Chondrocyte (in vitro differentiated cells): ENCODE measurements at regions not wholly inside any gene's neighbourhood (a gene's known extent, or its start where the extent isn't known, plus 50 kb on each side); places are given as distances from the start of the nearest gene placed in this dataset.

Experiments used
- DNase-seq: peaks from one replicate; pipeline ENCODE4 v3.0.0; 2021; ENCODE audit warnings: mixed read lengths, low spot score
- H3K27ac Mint-ChIP-seq: one replicate; pipeline ENCODE4 v1.8.0; 2021; ENCODE audit warnings: mild to moderate bottlenecking, moderate library complexity, mixed read lengths; ENCODE audit not compliant: unreplicated experiment
- H3K27me3 Mint-ChIP-seq: 2 replicates; pipeline ENCODE4 v1.8.0; 2021; ENCODE audit warnings: low read depth, mixed read lengths
- H3K36me3 Mint-ChIP-seq: 2 replicates; pipeline ENCODE4 v1.8.0; 2021; ENCODE audit warnings: low read depth, mixed read lengths
- H3K4me1 Mint-ChIP-seq: 2 replicates; pipeline ENCODE4 v1.8.0; 2021; ENCODE audit warnings: low read depth, mild to moderate bottlenecking, mixed read lengths
- H3K4me3 Mint-ChIP-seq: one replicate; pipeline ENCODE4 v1.8.0; 2021; ENCODE audit warnings: mild to moderate bottlenecking, moderate library complexity, mixed read lengths; ENCODE audit not compliant: unreplicated experiment
- H3K9me3 Mint-ChIP-seq: 2 replicates; pipeline ENCODE4 v1.8.0; 2021; ENCODE audit warnings: low read depth, mixed read lengths
- TF ChIP-seq, protein P1 (sequence below): fragments of 200-600 bp; sonication (generic); IDR thresholded peaks from 2 replicates; pipeline ENCODE4 v1.5.0; 2021; ENCODE audit warnings: antibody characterized with exemption, mild to moderate bottlenecking, moderate library complexity

DNA sequence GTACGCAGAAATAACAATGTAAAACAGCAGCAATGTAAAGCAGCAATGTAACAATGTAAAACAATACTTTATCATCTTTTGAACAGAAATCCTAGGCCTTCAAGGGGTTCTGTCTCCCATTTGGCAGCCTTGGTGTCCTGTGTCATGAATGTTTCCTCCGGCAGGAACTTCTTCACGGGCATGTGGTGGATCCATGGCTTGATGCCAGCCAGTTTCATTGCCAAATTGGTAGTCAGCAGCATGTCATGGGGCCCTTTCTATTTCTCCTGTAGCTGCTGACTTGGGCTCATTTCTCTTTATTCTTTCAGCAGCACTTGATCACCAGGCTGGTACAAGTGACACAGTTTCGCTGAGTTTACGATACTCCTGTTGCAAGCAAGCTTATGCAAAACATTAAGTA is 275.3 kb downstream of the HTR1A start:
- Mint-ChIP-seq H3K36me3 (no peaks in the 10 kb centered on the region), H3K9me3 (peaks cover 5% of the 10 kb centered on the region), H3K27me3 (peaks cover 1% of the 10 kb centered on the region), H3K4me3 (no peak overlapping the region), H3K4me1 (no peaks in the 10 kb centered on the region), H3K27ac (no peak overlapping the region)
- TF ChIP-seq, protein P1, sequence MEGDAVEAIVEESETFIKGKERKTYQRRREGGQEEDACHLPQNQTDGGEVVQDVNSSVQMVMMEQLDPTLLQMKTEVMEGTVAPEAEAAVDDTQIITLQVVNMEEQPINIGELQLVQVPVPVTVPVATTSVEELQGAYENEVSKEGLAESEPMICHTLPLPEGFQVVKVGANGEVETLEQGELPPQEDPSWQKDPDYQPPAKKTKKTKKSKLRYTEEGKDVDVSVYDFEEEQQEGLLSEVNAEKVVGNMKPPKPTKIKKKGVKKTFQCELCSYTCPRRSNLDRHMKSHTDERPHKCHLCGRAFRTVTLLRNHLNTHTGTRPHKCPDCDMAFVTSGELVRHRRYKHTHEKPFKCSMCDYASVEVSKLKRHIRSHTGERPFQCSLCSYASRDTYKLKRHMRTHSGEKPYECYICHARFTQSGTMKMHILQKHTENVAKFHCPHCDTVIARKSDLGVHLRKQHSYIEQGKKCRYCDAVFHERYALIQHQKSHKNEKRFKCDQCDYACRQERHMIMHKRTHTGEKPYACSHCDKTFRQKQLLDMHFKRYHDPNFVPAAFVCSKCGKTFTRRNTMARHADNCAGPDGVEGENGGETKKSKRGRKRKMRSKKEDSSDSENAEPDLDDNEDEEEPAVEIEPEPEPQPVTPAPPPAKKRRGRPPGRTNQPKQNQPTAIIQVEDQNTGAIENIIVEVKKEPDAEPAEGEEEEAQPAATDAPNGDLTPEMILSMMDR = no peak
- DNase-seq = no peak

DNA sequence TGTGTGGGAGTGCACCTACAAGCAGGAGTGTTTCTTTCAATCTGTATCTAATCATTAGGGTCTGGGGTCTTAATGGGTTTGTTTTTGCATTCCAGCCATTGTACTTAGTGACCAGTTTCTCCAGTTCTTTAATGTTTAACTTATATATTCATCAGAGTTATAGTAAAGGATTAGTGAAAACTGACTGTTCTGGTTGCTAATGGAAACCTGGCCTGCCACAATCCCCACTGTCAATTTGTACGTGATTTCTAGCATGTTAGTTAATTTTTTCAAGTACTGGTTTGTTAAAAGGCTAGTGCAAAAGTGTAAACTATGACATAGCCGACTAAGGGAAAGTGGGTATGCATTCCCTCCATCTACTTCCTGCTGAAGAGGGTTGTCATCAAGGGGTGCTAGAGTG is 276.1 kb downstream of the HTR1A start:
- no peaks in the 10 kb centered on the region for H3K4me1 Mint-ChIP-seq
- TF ChIP-seq, protein P1 = no peak
- no peak overlapping the region for H3K27ac Mint-ChIP-seq
- no peaks in the 10 kb centered on the region for H3K36me3 Mint-ChIP-seq
- H3K4me3 Mint-ChIP-seq = no peak overlapping the region
- no peaks in the 10 kb centered on the region for H3K27me3 Mint-ChIP-seq
- H3K9me3 Mint-ChIP-seq = peaks cover 5% of the 10 kb centered on the region
- DNase-seq = no peak

DNA sequence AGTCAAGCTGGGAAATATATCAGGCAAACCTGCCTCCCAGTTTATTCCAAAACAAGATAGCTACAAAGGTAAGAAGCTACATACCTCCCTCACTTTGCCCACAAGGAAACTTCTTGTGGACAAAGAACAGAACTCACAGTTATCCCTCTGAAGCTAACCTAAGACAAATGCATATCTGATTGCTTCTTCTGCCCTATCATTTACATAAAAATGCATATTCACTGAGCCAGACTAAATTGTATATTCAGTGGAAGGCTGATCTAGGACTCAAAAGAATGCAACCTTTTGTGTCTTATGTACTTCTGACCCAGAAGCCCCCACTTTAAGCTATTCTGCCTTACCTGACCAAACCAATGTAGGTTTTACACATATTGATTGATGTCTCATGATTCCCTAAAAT is 276.8 kb downstream of the HTR1A start:
- TF ChIP-seq, protein P1 = no peak
- Mint-ChIP-seq H3K27ac (no peak overlapping the region), H3K27me3 (no peaks in the 10 kb centered on the region), H3K9me3 (peaks cover 5% of the 10 kb centered on the region), H3K36me3 (no peaks in the 10 kb centered on the region), H3K4me1 (no peaks in the 10 kb centered on the region), H3K4me3 (no peak overlapping the region)
- DNase-seq = no peak

DNA sequence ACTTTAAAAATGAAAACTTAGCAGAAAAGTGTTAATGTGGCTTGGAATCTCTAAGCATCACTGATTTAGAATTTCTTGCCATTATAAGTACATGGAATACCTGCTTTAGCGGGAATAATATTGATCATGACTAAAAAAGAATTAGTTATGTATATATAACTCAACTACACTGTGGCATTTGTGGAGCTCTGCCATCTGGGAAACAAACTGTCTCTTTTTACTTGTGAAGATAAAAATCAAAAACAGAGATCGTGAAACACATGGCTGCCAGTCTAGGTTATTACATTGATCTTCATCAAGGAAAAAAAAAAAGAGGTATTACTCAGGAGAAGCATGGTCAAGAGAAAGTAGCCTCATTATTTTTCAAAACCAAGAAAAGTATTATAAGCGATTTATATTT is 287.4 kb downstream of the HTR1A start:
- Mint-ChIP-seq H3K4me3 (no peak overlapping the region), H3K27ac (no peak overlapping the region), H3K27me3 (no peaks in the 10 kb centered on the region), H3K9me3 (no peaks in the 10 kb centered on the region), H3K4me1 (no peaks in the 10 kb centered on the region), H3K36me3 (no peaks in the 10 kb centered on the region)
- TF ChIP-seq, protein P1 = no peak
- DNase-seq = no peak

DNA sequence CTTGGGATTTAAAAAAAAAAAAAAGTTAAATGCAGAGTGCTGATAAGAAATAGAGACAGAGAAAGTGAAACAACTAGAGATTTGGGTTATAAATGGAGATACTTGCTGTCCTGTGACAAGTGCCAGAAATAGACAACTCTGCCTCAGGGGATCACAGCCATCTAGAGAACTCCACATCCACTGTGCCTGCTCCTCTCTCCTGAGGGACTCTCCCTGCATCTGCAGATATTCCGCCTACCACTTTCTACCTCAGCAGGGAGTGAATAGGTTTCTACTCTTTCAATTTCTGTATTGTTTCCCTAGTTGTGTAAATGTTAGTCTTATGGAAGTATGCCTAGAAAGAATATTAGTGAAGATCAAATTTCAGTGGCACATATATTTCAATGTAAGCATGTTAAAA is 307.2 kb downstream of the HTR1A start:
- H3K4me1 Mint-ChIP-seq = no peaks in the 10 kb centered on the region
- no peak for DNase-seq
- TF ChIP-seq, protein P1 = no peak
- no peaks in the 10 kb centered on the region for H3K9me3 Mint-ChIP-seq
- no peak overlapping the region for H3K4me3 Mint-ChIP-seq
- no peaks in the 10 kb centered on the region for H3K36me3 Mint-ChIP-seq
- H3K27ac Mint-ChIP-seq = no peak overlapping the region
- peaks cover 2% of the 10 kb centered on the region for H3K27me3 Mint-ChIP-seq
